HCT116 (cell line): ENCODE measurements at regions not wholly inside any gene's neighbourhood (a gene's known extent, or its start where the extent isn't known, plus 50 kb on each side); places are given as distances from the start of the nearest gene placed in this dataset.

Experiments
- ATAC-seq: fragments of 200-7000 bp; cut with Tn5 transposase; 2 replicates; pipeline ENCODE4 v1.9.1; 2020; ENCODE audit warnings: mild to moderate bottlenecking, moderate library complexity
- BruUV-seq: library from RNA; stranded (reverse); fragments of 400-500 nt; replicated peaks from 2 replicates; lab custom pipeline; 2021; lab: Mats Ljungman, UMichigan
- CTCF ChIA-PET: fragments of 300-600 bp; sonication (Branson Sonifier 250); formaldehyde crosslinking; loops from one replicate; lab custom pipeline; 2021; ENCODE audit warnings: antibody characterized with exemption; lab: Charles Lee
- POLR2A ChIA-PET: fragments of 300-600, 350-600 bp; sonication (Branson Sonifier 250); formaldehyde crosslinking; loops from one replicate; lab custom pipeline; 2021; ENCODE audit warnings: antibody characterized with exemption; lab: Charles Lee
- RAD21 ChIA-PET, 2 experiments: fragments of 300-600 bp; sonication (Branson Sonifier 250); formaldehyde crosslinking; loops; one replicate each; lab custom pipeline; 2023; ENCODE audit warnings: low total read pairs in 2 of 2; ENCODE audit not compliant: uncharacterized antibody in 2 of 2, unreplicated experiment in 2 of 2, low non-redundant PET in 1 of 2; lab: Charles Lee
- DNase-seq: peaks from one replicate; pipeline ENCODE4 v3.0.0-alpha.2; 2010; ENCODE audit warnings: low read depth, low spot score
- H2AFZ ChIP-seq: fragments of 200-600 bp; shearing (Covaris generic), sonication (generic); 2 replicates; pipeline ENCODE4 v1.6.1; 2017; ENCODE audit warnings: low read depth, mixed run types, mixed read lengths, antibody characterized with exemption, low read length; ENCODE audit not compliant: poor library complexity, severe bottlenecking
- H3K27ac ChIP-seq: 2 replicates; pipeline ENCODE4 v1.5.1; 2012; ENCODE audit warnings: low read depth, low read length
- H3K27me3 ChIP-seq: fragments of 200-600 bp; sonication (generic); 2 replicates; pipeline ENCODE4 v1.6.1; 2016; ENCODE audit warnings: mixed run types, low read length, mixed read lengths; ENCODE audit not compliant: insufficient read depth
- H3K36me3 ChIP-seq, 2 experiments: fragments of 200-500 bp in 1 of 2; fragments of 200-600 bp in 1 of 2; sonication (Bioruptor generic) in 1 of 2; sonication (generic) in 1 of 2; 2 replicates each; pipeline versions ENCODE4 v1.5.1 to v1.6.1; 2014 to 2016; ENCODE audit warnings: low read length in 2 of 2, inconsistent platforms in 1 of 2, mixed read lengths in 1 of 2, mixed run types in 1 of 2; ENCODE audit not compliant: insufficient read depth in 2 of 2, control insufficient read depth in 1 of 2
- H3K4me1 ChIP-seq, 2 experiments: fragments of 200-600 bp in 1 of 2; sonication (generic) in 1 of 2; 2 replicates each; pipeline versions ENCODE4 v1.5.1 to v1.6.1; 2012 to 2017; ENCODE audit warnings: low read length in 2 of 2, inconsistent platforms in 1 of 2, mild to moderate bottlenecking in 1 of 2, mixed read lengths in 1 of 2, mixed run types in 1 of 2, moderate library complexity in 1 of 2; ENCODE audit not compliant: insufficient read depth in 2 of 2, control insufficient read depth in 1 of 2
- H3K4me2 ChIP-seq: fragments of 200-600 bp; sonication (generic); 2 replicates; pipeline ENCODE4 v1.6.1; 2017; ENCODE audit warnings: mixed run types, low read length, mixed read lengths
- H3K4me3 ChIP-seq, 2 experiments: fragments of 200-600 bp in 1 of 2; sonication (generic) in 1 of 2; replicated peaks in 1 of 2; 2 replicates each; pipeline ENCODE4 v1.5.1; 2011 to 2016; ENCODE audit warnings: low read length in 2 of 2, control low read depth in 1 of 2, low read depth in 1 of 2, mild to moderate bottlenecking in 1 of 2, mixed read lengths in 1 of 2, mixed run types in 1 of 2
- H3K79me2 ChIP-seq: fragments of 200-600 bp; sonication (generic); 2 replicates; pipeline ENCODE4 v1.6.1; 2017; ENCODE audit warnings: mild to moderate bottlenecking, mixed run types, low read length, moderate library complexity, mixed read lengths; ENCODE audit not compliant: insufficient read depth
- H3K9ac ChIP-seq: fragments of 200-600 bp; sonication (generic); 2 replicates; pipeline ENCODE4 v1.6.1; 2016; ENCODE audit warnings: low read length, mixed read lengths
- H3K9me2 ChIP-seq: fragments of 200-600 bp; sonication (generic), shearing (Covaris generic); 2 replicates; pipeline ENCODE4 v1.6.1; 2017; ENCODE audit warnings: mixed run types, mild to moderate bottlenecking, moderate library complexity; ENCODE audit not compliant: insufficient read depth
- H3K9me3 ChIP-seq, 2 experiments: fragments of 200-500 bp in 1 of 2; fragments of 200-600 bp in 1 of 2; sonication (Bioruptor generic) in 1 of 2; sonication (generic) in 1 of 2; 2 replicates each; pipeline ENCODE4 v1.6.1; 2014 to 2017; ENCODE audit warnings: low read length in 2 of 2, mixed read lengths in 2 of 2, inconsistent platforms in 1 of 2, low read depth in 1 of 2, mild to moderate bottlenecking in 1 of 2, mixed run types in 1 of 2, moderate library complexity in 1 of 2; ENCODE audit not compliant: control insufficient read depth in 1 of 2, insufficient read depth in 1 of 2
- H4K20me1 ChIP-seq: fragments of 200-600 bp; sonication (generic), shearing (Covaris generic); 2 replicates; pipeline ENCODE4 v1.6.1; 2017; ENCODE audit warnings: mixed run types, mild to moderate bottlenecking, moderate library complexity; ENCODE audit not compliant: insufficient read depth
- ATF3 ChIP-seq: IDR thresholded peaks from 2 replicates; pipeline ENCODE4 v1.6.1; 2012
- CBX3 ChIP-seq: IDR thresholded peaks from 2 replicates; pipeline ENCODE4 v1.6.1; 2012; ENCODE audit warnings: low read depth
- ELF1 ChIP-seq: IDR thresholded peaks from 2 replicates; pipeline ENCODE4 v1.6.1; 2012; ENCODE audit warnings: low read depth, borderline replicate concordance
- EZH2 ChIP-seq: fragments of 200-600 bp; sonication (generic); IDR thresholded peaks from 2 replicates; pipeline ENCODE4 v1.6.1; 2017; ENCODE audit warnings: antibody characterized with exemption, mixed run types
- FOSL1 ChIP-seq: IDR thresholded peaks from 2 replicates; pipeline ENCODE4 v1.6.1; 2012; ENCODE audit warnings: low read depth
- JUND ChIP-seq: IDR thresholded peaks from 2 replicates; pipeline ENCODE4 v1.6.1; 2012
- POLR2A ChIP-seq: IDR thresholded peaks from 2 replicates; pipeline ENCODE4 v1.7.0; 2011; ENCODE audit warnings: borderline replicate concordance; ENCODE audit not compliant: insufficient read depth, insufficient read length; ENCODE audit errors: extremely low read depth
- POLR2AphosphoS5 ChIP-seq: IDR thresholded peaks from 2 replicates; pipeline ENCODE4 v1.6.1; 2011; ENCODE audit warnings: mild to moderate bottlenecking, low read depth, low read length, moderate library complexity
- SIN3A ChIP-seq: IDR thresholded peaks from 2 replicates; pipeline ENCODE4 v1.6.1; 2012; ENCODE audit warnings: low read depth
- YY1 ChIP-seq: IDR thresholded peaks from 2 replicates; pipeline ENCODE4 v1.6.1; 2011; ENCODE audit warnings: low read length, low read depth, moderate library complexity, mild to moderate bottlenecking; ENCODE audit not compliant: insufficient replicate concordance; ENCODE audit errors: extremely low read depth
- ZBTB33 ChIP-seq: IDR thresholded peaks from 2 replicates; pipeline ENCODE4 v1.6.1; 2011; ENCODE audit warnings: mild to moderate bottlenecking, low read length, moderate library complexity; ENCODE audit not compliant: insufficient replicate concordance; ENCODE audit errors: extremely low read depth
- ZFX ChIP-seq: fragments of 450-650 bp; IDR thresholded peaks from 2 replicates; pipeline ENCODE4 v1.6.1; 2017
- ZNF274 ChIP-seq: fragments of 200-500 bp; sonication (Bioruptor generic); IDR thresholded peaks from 2 replicates; pipeline ENCODE4 v1.6.1; 2014; ENCODE audit warnings: mild to moderate bottlenecking, low read depth, low read length, inconsistent platforms
- intact Hi-C: fragments of 100-400 bp; cut with micrococcal nuclease; formaldehyde crosslinking; loops from 2 replicates; pipeline ENCODE4 v1.10.0; 2022

- no peak overlapping the region for H2AFZ ChIP-seq
- DNase-seq: no peak
- no peaks in the 10 kb centered on the region for H4K20me1 ChIP-seq
- no peaks in the 10 kb centered on the region for H3K9me3 ChIP-seq
- H3K9ac ChIP-seq: no peak overlapping the region
- H3K4me2 ChIP-seq: no peak overlapping the region
- TF ChIP-seq POLR2A (no peak), SIN3A (no peak), EZH2 (no peak), ZNF274 (no peak), CBX3 (no peak), JUND (no peak)
- no peaks in the 10 kb centered on the region for H3K9me2 ChIP-seq
- ChIA-PET RAD21 (no interaction called here), POLR2A (no interaction called here), CTCF (no interaction called here)
- peaks cover 5% of the 10 kb centered on the region; the same call in 1 of the 2 replicates for H3K27me3 ChIP-seq
- no peaks in the 10 kb centered on the region for H3K79me2 ChIP-seq
- intact Hi-C loops: no loop called here
- no peaks in the 10 kb centered on the region for H3K36me3 ChIP-seq
- no TSS peak for BruUV-seq
- H3K4me3 ChIP-seq: no peak overlapping the region
- no peak for ATAC-seq
- H3K27ac ChIP-seq: no peak overlapping the region
- H3K4me1 ChIP-seq: no peaks in the 10 kb centered on the region
Observed at GRCh38 chr17:51381262-51381661, 120.9 kb downstream of the UTP18 start.

GRCh38 chr17:51385208-51385607 lies 124.9 kb downstream of the UTP18 start:
- CTCF ChIA-PET: interaction anchor here (1.1 kb wide), 1 partner anchor 13 kb away, joined by 3 read pairs; no protein-coding TSS in a partner anchor
- H3K4me3 ChIP-seq: no peak overlapping the region

More at GRCh38 chr17:51385208-51385607, 124.9 kb downstream of the UTP18 start:
- no peaks in the 10 kb centered on the region for H3K4me1 ChIP-seq
- H4K20me1 ChIP-seq: no peaks in the 10 kb centered on the region
- H3K4me2 ChIP-seq: no peak overlapping the region
- H3K9me3 ChIP-seq: no peaks in the 10 kb centered on the region
- H3K9ac ChIP-seq: no peak overlapping the region
- H3K9me2 ChIP-seq: no peaks in the 10 kb centered on the region
- H3K79me2 ChIP-seq: no peaks in the 10 kb centered on the region
- H3K27ac ChIP-seq: no peak overlapping the region
- TF ChIP-seq ZFX (no peak), YY1 (no peak), CBX3 (no peak), JUND (no peak), ZBTB33 (no peak), EZH2 (no peak), ATF3 (no peak), POLR2AphosphoS5 (no peak), ELF1 (no peak), FOSL1 (no peak)
- RAD21 ChIA-PET: no interaction called here
- no peak overlapping the region for H2AFZ ChIP-seq
- intact Hi-C loops: no loop called here
- ATAC-seq: no peak
- POLR2A ChIA-PET: no interaction called here
- H3K27me3 ChIP-seq: peaks cover 5% of the 10 kb centered on the region; the same call in 1 of the 2 replicates
- no peaks in the 10 kb centered on the region for H3K36me3 ChIP-seq
- no peak for DNase-seq
- BruUV-seq: no TSS peak
